Heart left ventricle (tissue), 16 donors: ENCODE measurements at regions not wholly inside any gene's neighbourhood (a gene's known extent, or its start where the extent isn't known, plus 50 kb on each side); places are given as distances from the start of the nearest gene placed in this dataset.
"Not testable (repeated sequence)": the region's sequence is repeated elsewhere in the genome, so short reads cannot be mapped to it uniquely, and the experiment has no call there.

ENCODE experiments used
- ATAC-seq, 4 donors: fragments of 200-7000 bp; cut with Tn5 transposase; one replicate each; pipeline ENCODE4 v1.9.1; 2020 to 2022; ENCODE audit warnings: moderate library complexity in 4 of 4, mild to moderate bottlenecking in 3 of 4, moderate number of reproducible peaks in 1 of 4
- DNase-seq, 5 donors: peaks; one replicate each; pipeline ENCODE4 v3.0.0-alpha.2; 2020
- H3K27ac ChIP-seq, 12 donors: fragments of 200-600 bp; sonication (generic) in 4 of 12; one replicate each; pipeline versions ENCODE4 v1.5.0 to v1.8.0; 2016 to 2022; ENCODE audit warnings: mild to moderate bottlenecking in 2 of 12
- H3K27me3 ChIP-seq, 9 donors: fragments of 200-600 bp; sonication (generic) in 2 of 9; one replicate each; pipeline versions ENCODE4 v1.5.1 to v1.8.0; 2016 to 2022; ENCODE audit warnings: mild to moderate bottlenecking in 3 of 9
- H3K36me3 ChIP-seq, 9 donors: fragments of 200-600 bp; sonication (generic) in 2 of 9; one replicate each; pipeline versions ENCODE4 v1.5.0 to v1.8.0; 2018 to 2022; ENCODE audit warnings: mild to moderate bottlenecking in 2 of 9
- H3K4me1 ChIP-seq, 12 donors: fragments of 200-600 bp; sonication (generic) in 4 of 12; one replicate each; pipeline versions ENCODE4 v1.5.0 to v1.8.0; 2016 to 2022; ENCODE audit warnings: mild to moderate bottlenecking in 3 of 12
- H3K4me3 ChIP-seq, 12 donors: fragments of 200-600 bp; sonication (generic) in 4 of 12; one replicate each; pipeline versions ENCODE4 v1.5.0 to v1.8.0; 2017 to 2022; ENCODE audit warnings: mild to moderate bottlenecking in 9 of 12, moderate library complexity in 4 of 12
- H3K9me3 ChIP-seq, 12 donors: fragments of 200-600 bp; sonication (generic) in 4 of 12; one replicate each; pipeline versions ENCODE4 v1.5.0 to v1.8.0; 2016 to 2022; ENCODE audit warnings: mild to moderate bottlenecking in 1 of 12
- CTCF ChIP-seq, 12 donors: fragments of 200-600 bp; sonication (generic) in 4 of 12; IDR thresholded peaks; one replicate each; pipeline versions ENCODE4 v1.5.0 to v1.8.0; 2018 to 2022; ENCODE audit warnings: antibody characterized with exemption in 12 of 12, mild to moderate bottlenecking in 5 of 12
- POLR2A ChIP-seq, 2 donors: fragments of 450-650 bp; IDR thresholded peaks; one replicate each; pipeline ENCODE4 v1.6.1; 2017; ENCODE audit warnings: antibody characterized with exemption in 2 of 2, mild to moderate bottlenecking in 2 of 2, moderate library complexity in 2 of 2
- WGBS, 4 donors: extraction: QIAGEN DNeasy Blood & Tissue Kit in 2 of 4; methylation state at CpG; one replicate each; pipeline versions ENCODE4 v1.1.5 to v1.1.7; 2013 to 2018; 5-methylcytosine and 5-hydroxymethylcytosine counted together
- intact Hi-C, 10 donors: fragments of 100-400 bp; cut with DNase I; formaldehyde crosslinking; loops; one replicate each; pipeline versions ENCODE4 v1.11.1 to v1.14.2; 2022
- donor health status: ischemic (EF 13 %, LVEDD 7.1; RV severe dilation, severe dysfunction).
- donor health status: healthy with polysubstance abuse.
- donor health status: DM: no; HTN: yes; CAD: no.
- donor health status: DM: no; HTN: no; CAD: no.
- donor health status: ischemic (EF 25% LVEDD 6.9; RV normal size, moderate dysfunction).
- donor health status: ischemic (EF 25% LVEDD 5.7; RV mildly dilated, moderate dysfunction).
- donor health status: healthy.
- donor health status: DM: yes; HTN: yes; CAD: no.
- donor health status: ischemic (EF 35%, LVEDD 5.7; RV mildly dilated, moderate dysfunction).
- donor health status: nonischemic (EF 11% LVEDD 7.7; RV severe dilation, severe dysfunction).
- donor health status: DM: yes; HTN: yes; CAD: no.
- donor health status: PGD.
- donor health status: ischemic (EF 29% LVEDD 5.4; RV normal size, mild dysfunction).
- donor health status: nonischemic (EF 23%, LVEDD 6.1; RV moderate dilation, normal function).

DNA sequence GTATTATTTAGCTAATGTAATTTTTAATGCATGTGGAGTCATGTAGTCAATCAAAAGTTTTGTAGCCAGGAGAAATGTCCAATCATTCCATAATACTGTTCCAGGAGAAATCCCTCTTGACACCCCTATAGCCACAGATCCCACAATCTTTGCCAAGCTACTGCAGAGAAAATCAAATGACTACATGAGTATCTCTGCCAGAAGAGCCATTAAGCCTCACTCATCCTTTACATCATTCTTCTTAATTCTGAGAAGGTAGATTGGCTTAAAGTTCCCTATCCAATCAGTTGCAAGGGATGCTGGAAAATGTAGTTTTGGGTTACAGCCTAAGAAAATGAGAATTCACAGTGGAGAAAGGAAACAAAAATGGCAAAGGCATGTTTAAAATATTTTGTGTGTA lies 502.1 kb downstream of the ZBBX start:
- no peak for ATAC-seq
- Histone ChIP-seq H3K36me3 (no peaks in the 10 kb centered on the region), H3K4me1 (no peaks in the 10 kb centered on the region), H3K27me3 (no peaks in the 10 kb centered on the region), H3K4me3 (no peak overlapping the region), H3K27ac (no peak overlapping the region), H3K9me3 (peaks cover 0 to 5% (median 0%) of the 10 kb centered on the region in 12 donors)
- intact Hi-C loops, result no loop called here
- no peak for TF ChIP-seq CTCF (IDR thresholded peaks at IDR 0.05)
- TF ChIP-seq POLR2A (IDR thresholded peaks at IDR 0.05), result no peak
- no peak for DNase-seq

DNA sequence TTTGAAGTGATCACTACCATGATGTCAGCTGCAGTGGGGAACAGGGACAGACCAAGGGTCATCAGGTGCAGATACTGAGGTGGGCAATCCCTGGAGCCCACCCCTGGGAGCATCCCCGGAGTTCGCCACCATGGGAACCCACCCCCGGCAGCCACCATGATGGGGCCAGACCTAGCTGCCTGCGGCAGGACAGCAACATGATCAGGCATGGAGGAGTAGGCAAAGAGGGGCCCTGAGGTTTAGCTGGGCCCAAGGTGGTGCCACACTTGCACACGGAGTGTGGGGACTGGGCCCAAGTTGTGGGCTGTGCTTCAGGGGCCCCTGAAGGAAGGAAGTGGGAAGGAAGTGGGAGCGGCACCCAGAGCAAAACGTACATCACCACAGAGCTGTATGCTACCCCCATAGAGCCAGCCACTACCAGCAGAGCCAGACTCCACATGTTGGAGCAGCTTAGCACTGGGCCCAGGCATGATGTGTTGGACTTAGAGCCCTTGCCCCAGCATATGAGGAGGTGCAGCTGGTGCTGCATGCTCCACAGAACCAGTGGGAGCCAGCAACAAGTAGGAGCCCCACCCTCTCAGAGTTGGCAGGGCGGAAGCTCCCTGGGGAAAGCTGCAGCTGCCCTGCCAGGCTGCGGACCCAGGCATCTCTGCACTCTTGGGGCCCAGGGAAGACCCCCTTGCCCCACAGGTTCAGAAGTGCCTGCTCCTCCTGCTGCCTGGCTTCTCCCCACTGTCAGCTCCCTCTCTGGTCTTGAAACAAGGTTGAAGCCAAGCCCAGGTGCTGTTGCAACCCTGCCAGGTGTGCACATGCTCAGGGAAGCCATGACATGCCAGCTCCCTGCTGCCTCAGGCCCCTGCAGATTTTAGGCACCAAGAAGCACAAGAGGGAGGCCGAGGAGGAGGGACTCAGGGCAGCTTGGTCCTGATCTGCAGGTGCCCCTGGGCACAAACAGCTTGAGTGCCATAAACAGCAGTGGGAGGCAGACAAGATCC lies 515.3 kb downstream of the ZBBX start:
- no peak for TF ChIP-seq CTCF (IDR thresholded peaks at IDR 0.05)
- no peak for TF ChIP-seq POLR2A (IDR thresholded peaks at IDR 0.05)

DNA sequence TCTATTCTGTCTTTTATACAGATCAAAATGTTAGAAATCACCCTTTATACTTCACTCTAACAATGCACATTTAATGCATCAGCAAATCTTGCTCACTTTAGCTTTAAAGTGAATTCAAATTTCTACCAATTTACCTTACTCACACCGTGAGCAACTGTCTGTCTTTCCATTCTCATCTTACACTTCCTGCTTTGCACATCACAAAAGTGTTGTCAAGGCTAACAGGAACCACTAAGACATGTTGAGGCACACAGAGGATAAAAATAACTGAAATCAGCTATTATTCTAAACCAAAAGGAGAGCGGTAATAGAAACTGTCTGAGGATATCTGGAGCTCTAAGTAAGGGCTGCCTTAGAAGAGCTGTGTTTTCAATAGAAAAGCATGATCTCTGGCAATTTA lies 519.9 kb downstream of the ZBBX start:
- intact Hi-C loops, result no loop called here
- Histone ChIP-seq H3K36me3 (no peaks in the 10 kb centered on the region), H3K9me3 (peaks cover 0 to 1% (median 0%) of the 10 kb centered on the region in 12 donors), H3K4me3 (no peak overlapping the region), H3K27me3 (no peaks in the 10 kb centered on the region), H3K4me1 (no peaks in the 10 kb centered on the region), H3K27ac (no peak overlapping the region)
- 62 to 71% (median 67%) methylated on average over 2 of the region's 2 CpGs for WGBS, 4 donors
- ATAC-seq, result no peak
- DNase-seq, result no peak
- TF ChIP-seq CTCF (IDR thresholded peaks at IDR 0.05), result no peak
- TF ChIP-seq POLR2A (IDR thresholded peaks at IDR 0.05), result no peak

More for the DNA sequence above, 515.3 kb downstream of the ZBBX start:
- Histone ChIP-seq H3K4me1 (no peaks in the 10 kb centered on the region), H3K27me3 (no peaks in the 10 kb centered on the region), H3K36me3 (no peaks in the 10 kb centered on the region), H3K27ac (no peak overlapping the region), H3K9me3 (peaks cover 0 to 9% (median 0%) of the 10 kb centered on the region in 12 donors), H3K4me3 (no peak overlapping the region)
- intact Hi-C loops, result no loop called here
- 78 to 88% (median 83%) methylated on average over 7 to 10 of the region's 10 CpGs for whole genome bisulfite sequencing, 4 donors
- no peak for DNase-seq
- ATAC-seq, result no peak

DNA sequence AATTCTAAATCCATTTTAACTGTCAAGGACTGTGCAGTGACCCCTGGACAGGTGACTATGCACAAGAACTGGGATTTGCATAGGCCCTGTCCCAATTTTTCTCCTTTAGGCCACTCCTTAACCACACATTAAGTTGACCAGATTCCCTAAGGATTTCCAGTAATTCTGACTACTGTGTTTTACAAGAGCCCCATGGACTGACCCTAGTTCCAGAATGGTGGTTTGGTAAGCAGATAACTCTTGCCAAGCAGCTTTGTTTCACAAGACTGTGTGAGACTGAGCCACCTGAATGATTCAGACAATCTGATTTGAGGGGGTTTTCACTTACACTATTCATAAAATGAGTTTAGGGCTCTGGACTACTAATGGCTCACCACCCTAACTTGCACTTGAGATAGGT lies 535.8 kb downstream of the ZBBX start:
- Histone ChIP-seq H3K4me3 (no peak overlapping the region), H3K9me3 (peaks cover 0 to 10% (median 0%) of the 10 kb centered on the region in 12 donors), H3K4me1 (no peaks in the 10 kb centered on the region), H3K27ac (no peak overlapping the region), H3K36me3 (no peaks in the 10 kb centered on the region), H3K27me3 (no peaks in the 10 kb centered on the region)
- TF ChIP-seq POLR2A (IDR thresholded peaks at IDR 0.05) (no peak), CTCF (IDR thresholded peaks at IDR 0.05) (no peak)
- no peak for DNase-seq
- no peak for ATAC-seq
- intact Hi-C loops, result no loop called here

DNA sequence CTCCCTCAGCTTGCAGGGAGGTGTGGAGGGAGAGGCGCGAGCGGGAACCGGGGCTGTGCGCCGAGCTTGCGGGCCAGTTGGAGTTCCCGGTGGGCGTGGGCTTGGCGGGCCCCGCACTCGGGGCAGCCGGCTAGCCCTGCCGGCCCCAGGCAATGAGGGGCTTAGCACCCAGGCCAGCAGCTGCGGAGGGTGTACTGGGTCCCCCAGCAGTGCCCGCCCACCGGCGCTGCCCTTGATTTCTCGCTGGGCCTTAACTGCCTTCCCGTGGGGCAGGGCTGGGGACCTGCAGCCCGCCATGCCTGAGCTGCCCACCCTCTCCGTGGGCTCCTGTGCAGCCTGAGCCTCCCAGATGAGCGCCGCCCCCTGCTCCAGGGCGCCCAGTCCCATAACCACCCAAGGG lies 537.3 kb downstream of the ZBBX start:
- H3K36me3 ChIP-seq, H3K4me1 ChIP-seq, H3K27ac ChIP-seq, H3K27me3 ChIP-seq, ATAC-seq, H3K4me3 ChIP-seq, DNase-seq, intact Hi-C loops: not testable (repeated sequence)
- H3K9me3 ChIP-seq, result peaks cover 0 to 10% (median 0%) of the 10 kb centered on the region in 12 donors
- WGBS, 4 donors, result 89 to 95% (median 91%) methylated on average over 6 to 25 of the region's 25 CpGs
